ENCODE measurements at regions not wholly inside any gene's neighbourhood (a gene's known extent, or its start where the extent isn't known, plus 50 kb on each side); places are given as distances from the start of the nearest gene placed in this dataset.

- ATAC-seq, result no peak
- Histone ChIP-seq H3K9me3 (no peaks in the 10 kb centered on the region), H3K27me3 (no peaks in the 10 kb centered on the region), H3K4me1 (no peaks in the 10 kb centered on the region), H3K27ac (no peak overlapping the region), H3K36me3 (no peaks in the 10 kb centered on the region), H3K4me3 (no peak overlapping the region)
- no peak for TF ChIP-seq CTCF (IDR thresholded peaks at IDR 0.05)
- DNase-seq, result no peak
- FAIRE-seq, result no peak
- 56 to 67% methylated on average over 9 of the region's 9 CpGs for WGBS, 2 donors
- intact Hi-C loops (cut with DNase I), result no loop called here
These were observed 125.3 kb downstream of the TSHZ3 start for GRCh38 chr19:31223740-31224534.

GRCh38 chr19:31220540-31220939 lies 128.7 kb downstream of the TSHZ3 start:
- H3K36me3 ChIP-seq, result no peaks in the 10 kb centered on the region
- no peak overlapping the region for H3K4me3 ChIP-seq
- H3K4me1 ChIP-seq, result no peaks in the 10 kb centered on the region
- no peaks in the 10 kb centered on the region for H3K9me3 ChIP-seq
- TF ChIP-seq CTCF (IDR thresholded peaks at IDR 0.05), result no peak
- 65 to 73% methylated on average over 2 of the region's 2 CpGs for WGBS, 2 donors
- no peak for DNase-seq
- ATAC-seq, result no peak
- FAIRE-seq, result no peak
- no peak overlapping the region for H3K27ac ChIP-seq
- no peaks in the 10 kb centered on the region for H3K27me3 ChIP-seq
- intact Hi-C loops (cut with DNase I), result no loop called here

- DNase-seq, result no peak
- H3K4me3 ChIP-seq, result no peak overlapping the region
- ATAC-seq, result no peak
- FAIRE-seq, result no peak
- no peaks in the 10 kb centered on the region for H3K9me3 ChIP-seq
- WGBS, 2 donors, result 84 to 91% methylated on average over 2 of the region's 2 CpGs
- H3K27me3 ChIP-seq, result no peaks in the 10 kb centered on the region
- intact Hi-C loops (cut with DNase I), result no loop called here
- H3K36me3 ChIP-seq, result no peaks in the 10 kb centered on the region
- no peaks in the 10 kb centered on the region for H3K4me1 ChIP-seq
- no peak for TF ChIP-seq CTCF (IDR thresholded peaks at IDR 0.05)
- H3K27ac ChIP-seq, result no peak overlapping the region
These were observed 134.2 kb downstream of the TSHZ3 start for GRCh38 chr19:31214997-31215396.

GRCh38 chr19:31214086-31214485 lies 135.2 kb downstream of the TSHZ3 start:
- intact Hi-C loops (cut with DNase I), result no loop called here
- Histone ChIP-seq H3K4me1 (no peaks in the 10 kb centered on the region), H3K27me3 (no peaks in the 10 kb centered on the region), H3K36me3 (no peaks in the 10 kb centered on the region), H3K4me3 (no peak overlapping the region), H3K9me3 (no peaks in the 10 kb centered on the region), H3K27ac (no peak overlapping the region)
- DNase-seq (peak in 2 of 6 donors; percentile 9 to 42), FAIRE-seq (no peak), ATAC-seq (peak in 3 of 4 donors; percentile 60 to 90 (median 78))
- TF ChIP-seq CTCF (IDR thresholded peaks at IDR 0.05), result no peak
- 79 to 87% methylated on average over 9 of the region's 9 CpGs for WGBS, 2 donors

GRCh38 chr19:31211088-31211487 lies 138.1 kb downstream of the TSHZ3 start:
- Histone ChIP-seq H3K27me3 (no peaks in the 10 kb centered on the region), H3K4me3 (no peak overlapping the region), H3K36me3 (no peaks in the 10 kb centered on the region), H3K27ac (no peak overlapping the region), H3K9me3 (no peaks in the 10 kb centered on the region), H3K4me1 (no peaks in the 10 kb centered on the region)
- TF ChIP-seq CTCF (IDR thresholded peaks at IDR 0.05), result no peak
- FAIRE-seq (no peak), ATAC-seq (no peak), DNase-seq (no peak)
- intact Hi-C loops (cut with DNase I), result no loop called here
- WGBS, 2 donors, result 61 to 72% methylated on average over 3 of the region's 3 CpGs
